HG02870 (cell line): ENCODE measurements at regions not wholly inside any gene's neighbourhood (a gene's known extent, or its start where the extent isn't known, plus 50 kb on each side); places are given as distances from the start of the nearest gene placed in this dataset.
"Not testable (repeated sequence)": the region's sequence is repeated elsewhere in the genome, so short reads cannot be mapped to it uniquely, and the experiment has no call there.

Experiments
- ATAC-seq: cut with Tn5 transposase; IDR thresholded peaks from one replicate; pipeline ENCODE4 v1.9.1; 2021; ENCODE audit warnings: mild to moderate bottlenecking, moderate library complexity; ENCODE audit not compliant: unreplicated experiment

DNA sequence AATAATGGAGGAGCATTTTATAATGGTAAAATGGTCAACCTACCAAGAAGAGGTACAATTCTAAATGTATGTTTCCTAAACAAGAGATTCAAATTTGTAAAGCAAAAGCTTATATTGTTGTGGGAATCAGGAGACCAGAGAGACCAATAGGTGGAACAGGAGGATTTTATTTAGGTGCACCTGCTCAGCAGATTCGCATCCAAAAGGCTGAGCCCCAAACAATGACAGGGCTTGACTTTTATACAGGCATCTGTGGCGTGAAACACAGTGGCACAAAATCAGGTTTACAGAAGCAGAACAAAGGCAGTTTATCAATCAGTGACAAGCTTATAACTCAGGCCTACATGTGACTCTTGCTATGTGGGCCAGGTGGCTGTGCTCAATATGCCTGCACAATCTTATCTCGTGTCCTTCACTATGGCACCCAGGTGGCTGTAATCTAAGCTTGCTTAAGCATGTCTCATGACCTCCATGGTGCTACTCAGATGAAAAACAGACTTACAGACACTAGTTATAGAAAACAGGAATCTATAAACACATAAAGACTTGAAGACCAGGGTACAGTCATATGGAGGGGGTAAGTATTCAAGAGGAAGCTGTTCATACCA, 780.2 kb upstream of the CA10 start:
- ATAC-seq, result no peak

DNA sequence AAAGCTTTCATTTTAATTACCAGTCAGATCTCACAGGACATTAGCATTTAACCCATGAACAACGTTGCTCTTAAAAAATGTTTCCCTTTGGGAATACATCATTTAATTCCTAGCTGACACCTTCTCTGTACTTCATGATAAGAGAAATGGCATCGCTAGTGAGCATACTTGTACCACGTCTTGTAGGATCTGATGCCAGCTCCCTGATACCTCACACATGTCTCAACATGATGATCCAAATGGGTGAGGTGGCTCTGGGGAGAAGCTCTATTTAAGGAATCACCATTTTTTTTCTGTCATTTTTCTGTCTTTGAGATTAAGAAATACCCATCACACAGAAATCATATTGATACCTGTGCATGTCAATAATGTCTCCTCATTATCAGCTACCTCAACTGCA, 772.1 kb upstream of the CA10 start:
- ATAC-seq, result no peak

DNA sequence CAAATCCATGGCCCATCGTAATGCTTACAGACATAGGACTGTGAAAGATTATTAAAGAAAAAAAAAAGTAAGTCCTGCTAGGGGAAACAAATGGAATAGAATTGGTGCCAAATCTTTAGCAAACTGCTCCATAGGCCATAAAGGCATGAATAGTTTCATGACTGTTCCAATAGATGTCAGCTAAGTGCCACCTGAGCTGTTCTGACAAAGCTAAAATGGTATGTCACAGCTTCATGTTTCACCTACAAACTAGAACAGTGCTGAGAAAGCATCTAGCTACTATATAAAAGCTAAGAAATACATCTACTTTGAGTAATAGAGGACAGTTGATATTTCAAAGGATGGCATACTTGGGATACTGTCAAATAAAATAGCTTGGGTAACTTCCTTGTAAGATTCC, 771.6 kb upstream of the CA10 start:
- ATAC-seq, result no peak

DNA sequence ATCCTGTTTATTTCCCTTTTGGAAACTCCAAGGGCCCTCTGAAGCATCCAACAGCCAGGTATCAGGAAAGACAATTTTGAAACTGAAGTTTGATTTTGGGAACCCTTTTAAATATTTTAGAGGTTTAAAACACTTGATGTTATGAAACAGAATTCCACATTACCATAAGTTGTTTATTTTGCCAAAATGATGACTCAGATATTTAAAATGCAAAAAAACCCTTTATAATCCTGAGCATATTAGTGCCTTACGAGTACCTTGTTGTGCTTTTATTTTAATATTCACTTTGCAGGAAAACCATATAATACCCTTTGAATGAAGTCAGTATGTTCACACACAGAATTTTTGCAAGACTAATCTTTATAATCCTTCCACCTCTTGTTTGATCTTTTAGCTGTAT, 765.1 kb upstream of the CA10 start:
- no peak for ATAC-seq

DNA sequence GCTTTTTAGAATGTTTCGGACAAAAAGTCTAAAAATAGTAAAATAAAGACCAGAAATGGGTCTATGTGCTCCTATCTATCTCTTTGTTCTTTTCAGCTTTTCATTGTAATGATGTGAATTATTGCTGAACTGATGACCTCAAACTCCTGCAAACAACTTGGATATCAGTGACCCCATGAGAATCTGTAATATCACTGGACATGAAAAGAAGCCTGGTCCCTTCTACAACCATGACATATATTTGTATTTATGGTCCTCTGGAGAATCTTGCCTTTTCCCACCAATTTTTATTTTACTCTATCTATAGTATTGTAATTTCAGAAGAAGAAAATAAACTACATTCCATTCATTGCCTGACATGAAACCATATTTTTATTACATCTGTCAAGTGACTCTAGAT, 740.7 kb upstream of the CA10 start:
- no peak for ATAC-seq

DNA sequence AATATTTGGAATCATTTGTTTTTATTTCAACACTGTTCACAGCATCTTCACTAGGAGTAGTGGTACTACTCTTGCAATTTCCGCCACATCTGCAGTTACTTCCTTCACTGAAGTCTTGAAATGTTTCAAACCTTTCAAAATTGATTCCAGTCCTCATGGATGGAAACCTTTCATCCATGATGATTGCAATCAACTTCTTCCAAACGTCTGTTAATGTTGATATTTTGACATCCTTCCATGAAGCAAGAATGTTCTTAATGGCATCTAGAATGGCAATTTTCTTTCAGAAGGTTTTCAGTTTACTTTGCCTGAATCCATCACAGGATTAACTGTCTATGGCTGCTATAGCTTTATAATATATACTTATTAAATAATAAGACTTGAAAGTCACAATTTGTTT, 736.8 kb upstream of the CA10 start:
- no peak for ATAC-seq

DNA sequence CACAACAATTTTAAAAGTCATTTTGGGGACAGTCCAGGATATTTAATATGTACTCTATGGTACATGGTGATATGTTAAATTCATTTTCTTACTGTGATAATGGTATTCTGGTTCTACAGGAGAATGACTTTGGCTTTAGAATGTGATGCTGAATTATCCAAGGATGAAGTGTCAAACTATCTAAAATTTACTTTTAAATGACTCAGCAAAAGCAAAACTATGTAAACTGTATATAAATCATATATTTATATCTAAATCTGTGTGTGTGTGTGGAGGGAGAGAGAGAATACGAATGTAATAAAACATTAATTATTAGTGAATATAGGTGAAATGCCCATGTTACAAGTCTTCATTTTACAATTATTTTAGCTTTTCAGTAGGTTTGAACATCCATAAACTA, 733.8 kb upstream of the CA10 start:
- no peak for ATAC-seq

DNA sequence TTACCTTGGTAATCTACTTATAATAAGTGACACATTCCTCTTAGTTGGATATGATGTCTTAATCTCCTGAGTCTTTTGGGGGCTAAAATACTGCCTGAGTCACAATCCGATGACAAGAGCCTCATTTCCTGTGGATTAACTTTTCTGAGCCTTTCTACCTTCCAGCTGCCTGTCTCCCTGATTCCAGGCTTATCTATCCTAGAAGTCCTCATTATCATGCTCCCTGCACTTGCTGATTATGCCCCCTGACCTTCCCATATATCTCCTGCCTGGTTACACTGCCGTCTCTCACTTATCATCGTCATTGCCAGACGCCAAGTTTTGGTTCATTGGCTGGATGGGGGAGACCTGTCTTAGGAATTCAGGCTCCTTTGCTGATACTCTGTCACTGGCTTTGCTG, 727.4 kb upstream of the CA10 start:
- no peak for ATAC-seq

DNA sequence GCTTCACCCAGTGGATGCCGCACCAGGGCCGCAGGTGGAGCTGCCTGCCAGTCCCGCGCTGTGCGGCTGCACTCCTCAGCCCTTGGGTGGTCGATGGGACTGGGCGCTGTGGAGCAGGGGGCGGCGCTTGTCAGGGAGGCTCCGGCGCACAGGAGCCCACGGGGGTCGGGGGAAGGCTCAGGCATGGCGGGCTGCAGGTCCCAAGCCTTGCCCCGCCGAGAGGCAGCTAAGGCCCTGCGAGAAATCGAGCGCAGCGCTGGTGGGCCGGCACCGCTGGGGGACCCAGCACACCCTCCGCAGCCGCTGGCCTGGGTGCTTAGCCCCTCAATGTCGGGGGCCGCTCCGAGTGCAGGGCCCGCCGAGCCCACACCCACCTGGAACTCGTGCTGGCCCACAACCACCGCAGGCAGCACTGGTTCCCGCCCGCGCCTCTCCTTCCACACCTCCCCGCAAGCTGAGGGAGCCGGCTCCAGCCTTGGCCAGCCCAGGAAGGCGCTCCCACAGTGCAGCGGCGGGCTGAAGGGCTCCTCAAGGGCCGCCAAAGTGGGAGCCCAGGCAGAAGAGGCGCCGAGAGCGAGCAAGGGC, 725.5 kb upstream of the CA10 start:
- not testable (repeated sequence) for ATAC-seq

DNA sequence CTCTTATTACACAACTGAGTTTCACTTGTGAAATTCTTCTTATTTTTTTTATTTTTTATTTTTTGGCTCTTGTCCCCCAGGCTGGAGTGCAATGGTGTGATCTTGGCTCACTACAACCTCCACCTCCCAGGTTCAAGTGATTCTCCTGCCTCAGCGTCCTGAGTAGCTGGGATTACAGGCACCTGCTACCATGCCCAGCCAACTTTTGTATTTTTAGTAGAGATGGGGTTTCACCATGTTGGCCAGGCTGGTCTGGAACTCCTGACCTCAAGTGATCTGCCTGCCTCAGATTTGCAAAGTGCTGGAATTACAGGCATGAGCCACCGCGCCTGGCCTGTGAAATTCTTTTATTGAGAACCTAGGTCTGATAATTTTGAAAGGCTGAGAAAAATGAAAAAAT, 688.3 kb upstream of the CA10 start:
- not testable (repeated sequence) for ATAC-seq

DNA sequence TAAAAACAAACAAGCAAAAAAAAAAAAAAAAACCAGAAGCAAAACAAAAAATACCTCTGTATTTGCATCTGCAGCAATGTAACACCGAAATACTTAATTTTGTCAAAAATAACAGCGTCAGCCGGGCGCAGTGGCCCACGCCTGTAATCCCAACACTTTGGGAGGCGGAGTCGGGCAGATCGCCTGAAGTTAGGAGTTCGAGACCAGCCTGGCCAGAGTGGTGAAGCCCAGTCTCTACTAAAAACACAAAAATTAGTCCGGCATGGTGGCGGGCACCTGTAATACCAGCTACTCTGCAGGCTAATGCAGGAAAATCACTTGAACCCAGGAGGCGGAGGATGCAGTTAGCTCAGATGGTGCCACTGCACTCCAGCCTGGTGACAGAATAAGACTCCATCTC, 683.5 kb upstream of the CA10 start:
- ATAC-seq, result no peak

DNA sequence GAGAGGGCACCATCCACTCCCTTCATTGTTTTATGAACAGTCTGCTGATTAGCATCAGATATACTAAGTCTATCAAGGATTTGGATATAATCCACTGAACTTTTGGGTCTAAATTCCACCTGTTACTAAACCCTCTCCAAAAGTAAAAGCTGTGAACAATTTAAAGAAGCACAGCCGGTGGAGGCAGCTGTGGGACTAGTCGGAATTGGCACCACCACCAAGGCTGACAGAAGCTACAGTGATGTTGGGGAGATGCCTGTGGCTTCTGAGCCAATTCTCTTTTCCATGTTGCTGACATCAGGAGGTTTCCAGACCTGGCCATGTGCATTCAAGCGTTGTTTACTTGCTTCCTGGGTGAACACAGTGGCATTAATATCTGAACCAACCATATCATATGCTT, 679.0 kb upstream of the CA10 start:
- ATAC-seq, result no peak

DNA sequence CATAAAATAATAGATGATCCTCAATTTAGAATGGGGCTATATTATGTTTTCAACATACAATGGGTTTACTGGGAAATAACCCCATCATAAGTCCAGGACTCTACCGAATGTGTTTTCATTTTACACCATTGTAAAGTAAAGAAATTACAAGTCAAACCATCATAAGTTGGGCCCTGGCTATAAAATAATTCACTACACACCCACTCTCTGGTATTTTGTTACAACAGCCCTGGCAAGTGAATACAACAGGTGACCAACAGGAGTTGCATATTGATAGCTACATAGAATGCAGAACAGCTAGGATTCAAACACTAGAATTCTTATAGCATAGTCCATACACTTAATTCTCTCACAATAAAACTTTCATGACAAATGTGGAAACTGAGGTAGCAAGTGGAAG, 673.0 kb upstream of the CA10 start:
- ATAC-seq, result no peak

DNA sequence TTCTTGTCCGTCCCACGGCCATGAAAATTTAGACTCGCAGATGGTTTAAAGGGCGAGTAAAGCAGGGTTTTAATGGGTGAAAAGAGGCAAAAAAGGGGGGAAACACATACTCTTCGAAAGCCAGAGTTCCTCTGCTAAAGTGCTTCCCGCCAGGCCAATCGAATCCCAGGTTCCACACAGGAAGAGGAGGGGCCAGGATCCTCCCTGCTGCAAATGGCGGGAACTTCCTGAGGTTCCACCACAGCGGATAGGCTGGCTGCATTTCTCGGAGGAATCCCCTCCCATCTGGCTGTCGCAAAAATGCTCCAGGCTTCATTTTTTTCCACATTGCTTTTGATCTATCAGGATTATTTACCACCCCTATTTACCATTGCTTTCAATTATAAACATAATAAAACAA, 670.1 kb upstream of the CA10 start:
- no peak for ATAC-seq

DNA sequence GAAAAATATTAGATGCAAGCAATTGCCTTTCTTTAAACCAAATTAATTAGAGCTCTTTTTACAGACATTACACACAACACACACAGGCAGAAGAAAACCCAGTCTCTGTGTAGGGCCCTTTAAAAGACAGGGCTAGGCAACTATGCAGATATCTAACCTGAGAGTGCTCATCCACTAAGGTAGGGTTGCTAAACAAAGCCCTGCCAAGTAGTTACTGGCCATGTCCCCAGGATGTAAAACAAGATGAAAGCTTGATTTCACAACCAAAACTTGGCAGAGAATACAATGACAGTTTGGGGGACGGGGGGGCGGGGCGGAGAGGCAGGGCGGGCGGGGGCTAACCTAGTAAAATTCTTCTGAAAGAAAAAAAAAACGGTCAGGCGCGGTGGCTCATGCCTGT, 669.0 kb upstream of the CA10 start:
- ATAC-seq, result no peak

DNA sequence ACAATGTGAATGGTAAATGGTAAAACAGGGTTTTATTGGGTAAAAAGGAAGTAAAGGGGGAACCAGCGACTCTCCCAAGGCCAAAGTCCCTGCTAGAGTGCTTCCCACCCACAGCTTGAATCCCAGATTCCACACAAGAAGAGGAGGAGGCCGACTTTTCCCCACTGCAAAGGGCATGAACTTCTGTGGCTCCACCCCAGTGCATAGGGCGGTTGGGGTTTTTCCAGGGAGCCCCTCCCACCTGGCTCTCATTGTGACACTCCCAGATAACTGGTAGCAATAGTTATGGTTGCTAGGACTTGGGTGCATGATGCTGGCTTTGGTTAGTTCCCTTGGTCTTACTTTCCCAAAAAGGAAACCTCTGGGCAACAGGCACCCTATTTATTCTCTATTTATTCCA, 666.0 kb upstream of the CA10 start:
- no peak for ATAC-seq

DNA sequence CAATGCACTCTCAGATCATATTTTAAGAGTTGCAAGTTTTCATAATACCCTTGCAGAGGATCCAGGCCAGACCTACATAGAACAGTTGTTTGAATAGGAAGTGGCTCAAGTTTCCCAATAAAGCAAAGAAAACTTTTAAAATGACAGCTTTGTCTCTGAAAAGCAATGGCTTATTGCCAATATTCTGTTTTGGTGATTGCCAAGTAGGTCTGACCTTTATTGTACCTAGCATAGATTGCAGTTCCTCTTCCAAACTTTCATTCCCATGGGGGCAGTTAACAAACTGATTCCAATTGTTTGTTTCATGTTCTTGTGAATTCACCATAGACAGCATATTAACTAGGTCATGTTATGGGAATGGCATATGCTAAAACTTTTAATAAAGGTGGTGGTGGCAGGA, 664.6 kb upstream of the CA10 start:
- ATAC-seq, result no peak

DNA sequence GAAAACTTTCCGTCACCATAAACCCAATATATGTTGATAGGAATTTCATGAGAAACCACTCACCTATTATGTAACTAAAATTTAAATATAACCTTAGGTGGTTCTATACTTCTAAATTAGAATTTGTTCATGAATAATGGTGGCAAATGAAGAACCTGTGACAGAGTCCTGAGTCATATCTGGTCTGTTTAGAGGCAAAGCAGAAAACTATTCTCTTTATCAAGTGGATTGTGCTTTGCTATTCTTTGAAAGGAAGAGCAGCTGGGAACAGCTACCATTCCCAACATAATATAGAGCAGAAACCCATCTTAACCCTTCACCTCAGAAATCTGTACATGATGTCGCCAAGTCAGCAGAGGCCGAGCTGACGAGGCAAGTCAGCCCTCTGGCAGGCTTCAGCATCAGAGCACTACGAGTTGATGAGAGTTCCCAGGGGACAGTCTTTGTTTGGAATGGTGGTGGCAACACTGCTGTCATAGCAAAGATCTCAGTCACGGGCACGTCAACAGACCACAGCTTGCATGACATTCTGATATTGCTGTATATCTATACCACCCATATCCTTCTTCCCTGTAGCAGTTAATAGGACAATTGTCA, 631.9 kb upstream of the CA10 start:
- ATAC-seq, result no peak

DNA sequence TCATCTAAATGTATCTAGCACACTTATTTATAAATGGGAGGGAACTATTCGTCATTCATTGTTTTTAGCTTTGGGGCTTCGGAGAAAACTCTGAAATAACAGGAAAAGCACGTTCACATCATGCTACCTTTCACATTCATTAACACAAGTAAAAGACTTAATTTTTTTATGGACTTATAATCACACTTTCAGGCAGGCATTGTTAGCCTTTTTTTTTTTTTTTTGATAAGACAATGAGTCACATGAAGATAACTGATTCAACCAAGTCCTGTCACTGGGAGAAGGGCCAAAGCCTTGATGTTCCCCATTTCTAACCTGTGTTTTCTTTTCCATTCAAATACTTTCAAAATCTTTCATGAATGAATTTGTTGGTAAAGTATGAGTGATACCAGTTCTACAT, 631.3 kb upstream of the CA10 start:
- no peak for ATAC-seq

DNA sequence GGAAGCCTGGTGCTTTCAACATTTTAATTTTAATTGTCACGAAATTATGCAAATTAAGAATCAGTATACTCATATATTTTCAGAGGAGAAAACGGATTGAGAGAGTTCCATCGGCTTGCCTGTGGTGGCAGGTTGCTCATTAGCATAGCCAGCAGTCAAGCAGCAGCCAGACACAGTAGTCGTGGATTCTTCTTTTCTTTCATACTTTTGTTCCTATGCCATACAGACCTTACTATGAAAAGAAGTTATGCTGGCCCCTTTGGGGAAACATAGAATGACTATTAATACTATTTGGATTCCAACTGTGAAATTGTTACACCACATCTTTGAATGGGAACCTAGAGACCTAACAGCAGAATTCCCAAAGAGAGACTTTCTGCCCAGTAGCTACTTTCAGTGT, 617.7 kb upstream of the CA10 start:
- no peak for ATAC-seq

DNA sequence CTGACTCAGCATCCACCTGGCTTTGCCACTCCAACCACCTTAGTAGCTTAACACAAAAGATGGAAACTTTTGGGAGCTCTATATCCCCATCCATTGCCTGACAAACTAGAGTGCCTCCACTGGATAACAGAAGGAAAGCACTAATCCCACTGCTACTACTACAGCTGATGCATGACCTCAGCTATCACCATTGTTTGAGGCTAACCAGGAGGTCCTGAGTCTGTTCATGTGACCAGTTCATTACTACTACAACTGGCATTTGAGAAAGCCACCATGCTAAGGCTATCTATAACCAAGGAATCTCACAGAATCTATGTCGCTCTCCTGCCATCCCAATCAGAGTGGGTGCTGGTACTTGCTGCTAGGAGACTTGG, 604.3 kb upstream of the CA10 start:
- no peak for ATAC-seq

DNA sequence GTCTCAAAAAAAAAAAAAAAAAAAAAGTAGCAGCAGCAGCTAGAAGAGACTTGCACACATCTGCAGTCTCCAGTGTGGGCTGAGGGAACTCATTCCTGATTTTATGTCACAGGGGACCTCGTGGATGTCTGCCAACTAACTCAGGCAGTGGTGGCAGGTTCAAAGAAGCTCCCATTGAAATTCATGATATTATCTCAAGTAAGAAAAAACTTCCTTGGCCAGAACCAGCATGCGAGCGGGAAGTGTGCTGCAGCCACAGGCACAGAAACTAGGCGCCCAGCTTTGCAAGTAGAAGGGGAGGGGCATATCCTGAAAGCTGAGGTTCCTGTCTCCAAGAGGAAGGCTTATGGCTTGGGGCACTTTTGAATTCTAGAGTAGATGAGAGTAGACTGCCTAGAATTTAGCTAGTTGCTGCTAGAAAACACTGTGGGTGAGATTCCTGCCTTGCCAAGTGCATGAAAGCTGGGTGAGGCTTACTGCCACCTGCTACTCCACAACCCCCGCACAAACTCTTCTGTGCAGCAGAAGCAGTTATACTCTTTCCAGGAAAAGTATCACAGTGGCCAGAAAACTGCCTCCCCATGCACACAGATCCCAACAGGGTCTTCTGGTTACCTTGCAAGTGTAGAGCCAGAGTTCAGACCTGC, 603.8 kb upstream of the CA10 start:
- no peak for ATAC-seq

DNA sequence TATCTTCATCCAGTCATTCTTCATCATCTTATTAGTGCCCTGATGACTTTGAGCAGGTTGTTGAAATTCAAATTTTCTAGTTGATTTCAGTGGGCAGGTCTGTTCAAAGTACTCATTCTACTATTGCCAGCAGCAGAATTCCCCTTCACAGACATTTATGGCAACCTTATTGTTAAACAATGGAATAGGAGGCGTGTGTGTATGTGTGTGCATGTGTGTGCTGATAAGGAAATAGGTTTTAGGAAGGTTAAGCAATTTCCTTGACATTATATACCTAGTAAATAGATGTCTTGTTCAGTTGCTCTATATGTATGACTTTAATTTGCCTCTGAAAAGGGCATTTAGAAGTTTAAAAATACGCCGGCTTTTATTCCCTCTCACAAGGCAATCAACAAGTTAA, 601.4 kb upstream of the CA10 start:
- ATAC-seq, result no peak
